ENCODE measurements at regions not wholly inside any gene's neighbourhood (a gene's known extent, or its start where the extent isn't known, plus 50 kb on each side); places are given as distances from the start of the nearest gene placed in this dataset.

- TF ChIP-seq EZH2 (IDR thresholded peaks at IDR 0.05; ENCODE audit: borderline replicate concordance, low read depth, low read length, poor library complexity, severe bottlenecking) = no peak
- TF ChIP-seq CTCF (conservative IDR thresholded peaks at IDR 0.05; ENCODE audit: low read depth, low read length) = no peak
Measured at GRCh38 chr16:9446471-9447194, 355.2 kb downstream of the HAPSTR1 start.
